ENCODE measurements at regions not wholly inside any gene's neighbourhood (a gene's known extent, or its start where the extent isn't known, plus 50 kb on each side); places are given as distances from the start of the nearest gene placed in this dataset.
"Not testable (repeated sequence)": the region's sequence is repeated elsewhere in the genome, so short reads cannot be mapped to it uniquely, and the experiment has no call there.

- no peaks in the 10 kb centered on the region for H4K20me1 ChIP-seq (ENCODE audit: insufficient read depth, low read depth, low read length)
- no peaks in the 10 kb centered on the region for H3K4me1 ChIP-seq (ENCODE audit: low read length)
- H3K9ac ChIP-seq (ENCODE audit: low read length) = no peak overlapping the region
- 0 out of 2 replicates have a peak, but pooled peaks cover 1% of the 10 kb centered on the region for H3K9me2 ChIP-seq (replicated peaks; ENCODE audit: insufficient read depth, low read length)
- H3K27ac ChIP-seq (ENCODE audit: low read length) = no peak overlapping the region
- H3K79me2 ChIP-seq (ENCODE audit: low read length) = no peaks in the 10 kb centered on the region
- H3K4me3 ChIP-seq (ENCODE audit: low read length) = no peak overlapping the region
- H2AFZ ChIP-seq (ENCODE audit: low read length) = no peak overlapping the region
- H3K36me3 ChIP-seq (ENCODE audit: insufficient read depth, low read length) = no peaks in the 10 kb centered on the region
- H3K4me2 ChIP-seq (ENCODE audit: low read depth, low read length, poor library complexity, severe bottlenecking) = no peak overlapping the region
- H3K27me3 ChIP-seq (ENCODE audit: low read length) = no peaks in the 10 kb centered on the region
- peaks cover under 1% of the 10 kb centered on the region for H3K9me3 ChIP-seq (ENCODE audit: low read length)
- no peak for DNase-seq
Measured at GRCh38 chr5:27466959-27467358, 428.6 kb upstream of the CDH9 start.

GRCh38 chr5:27465140-27465539, 426.8 kb upstream of the CDH9 start:
- H3K4me2 ChIP-seq (ENCODE audit: low read depth, low read length, poor library complexity, severe bottlenecking) = no peak overlapping the region
- no peak overlapping the region for H3K27ac ChIP-seq (ENCODE audit: low read length)
- H3K9me3 ChIP-seq (ENCODE audit: low read length) = peaks cover 4% of the 10 kb centered on the region
- H3K36me3 ChIP-seq (ENCODE audit: insufficient read depth, low read length) = no peaks in the 10 kb centered on the region
- H3K9ac ChIP-seq (ENCODE audit: low read length) = no peak overlapping the region
- no peaks in the 10 kb centered on the region for H3K27me3 ChIP-seq (ENCODE audit: low read length)
- H4K20me1 ChIP-seq (ENCODE audit: insufficient read depth, low read depth, low read length) = no peaks in the 10 kb centered on the region
- no peak overlapping the region for H2AFZ ChIP-seq (ENCODE audit: low read length)
- no peaks in the 10 kb centered on the region for H3K79me2 ChIP-seq (ENCODE audit: low read length)
- DNase-seq = no peak
- 0 out of 2 replicates have a peak, but pooled peaks cover 2% of the 10 kb centered on the region for H3K9me2 ChIP-seq (replicated peaks; ENCODE audit: insufficient read depth, low read length)
- H3K4me1 ChIP-seq (ENCODE audit: low read length) = no peaks in the 10 kb centered on the region
- H3K4me3 ChIP-seq (ENCODE audit: low read length) = no peak overlapping the region

GRCh38 chr5:27463446-27464149, 425.2 kb upstream of the CDH9 start:
- Histone ChIP-seq H3K27ac (ENCODE audit: low read length) (no peak overlapping the region), H3K79me2 (ENCODE audit: low read length) (no peaks in the 10 kb centered on the region), H3K9ac (ENCODE audit: low read length) (no peak overlapping the region)

GRCh38 chr5:27462936-27463335, 424.6 kb upstream of the CDH9 start:
- Histone ChIP-seq H2AFZ (ENCODE audit: low read length) (no peak overlapping the region), H3K4me3 (ENCODE audit: low read length) (no peak overlapping the region), H3K4me2 (ENCODE audit: low read depth, low read length, poor library complexity, severe bottlenecking) (no peak overlapping the region), H3K9ac (ENCODE audit: low read length) (no peak overlapping the region), H3K36me3 (ENCODE audit: insufficient read depth, low read length) (no peaks in the 10 kb centered on the region), H3K27ac (ENCODE audit: low read length) (no peak overlapping the region), H3K9me3 (ENCODE audit: low read length) (peaks cover 4% of the 10 kb centered on the region), H3K27me3 (ENCODE audit: low read length) (no peaks in the 10 kb centered on the region), H3K9me2 (replicated peaks; ENCODE audit: insufficient read depth, low read length) (0 out of 2 replicates have a peak, but pooled peaks cover 2% of the 10 kb centered on the region), H3K4me1 (ENCODE audit: low read length) (no peaks in the 10 kb centered on the region), H3K79me2 (ENCODE audit: low read length) (no peaks in the 10 kb centered on the region), H4K20me1 (ENCODE audit: insufficient read depth, low read depth, low read length) (no peaks in the 10 kb centered on the region)
- no peak for DNase-seq

More at GRCh38 chr5:27463446-27464149, 425.2 kb upstream of the CDH9 start:
- no peak overlapping the region for H2AFZ ChIP-seq (ENCODE audit: low read length)
- no peaks in the 10 kb centered on the region for H3K36me3 ChIP-seq (ENCODE audit: insufficient read depth, low read length)
- no peaks in the 10 kb centered on the region for H4K20me1 ChIP-seq (ENCODE audit: insufficient read depth, low read depth, low read length)
- no peak overlapping the region for H3K4me2 ChIP-seq (ENCODE audit: low read depth, low read length, poor library complexity, severe bottlenecking)
- DNase-seq = no peak
- 0 out of 2 replicates have a peak, but pooled peaks cover 2% of the 10 kb centered on the region for H3K9me2 ChIP-seq (replicated peaks; ENCODE audit: insufficient read depth, low read length)
- no peaks in the 10 kb centered on the region for H3K4me1 ChIP-seq (ENCODE audit: low read length)
- no peaks in the 10 kb centered on the region for H3K27me3 ChIP-seq (ENCODE audit: low read length)
- H3K4me3 ChIP-seq (ENCODE audit: low read length) = no peak overlapping the region
- H3K9me3 ChIP-seq (ENCODE audit: low read length) = peaks cover 4% of the 10 kb centered on the region

GRCh38 chr5:27458287-27458686, 419.9 kb upstream of the CDH9 start:
- H3K27me3 ChIP-seq (ENCODE audit: low read length) = no peaks in the 10 kb centered on the region
- H2AFZ ChIP-seq (ENCODE audit: low read length) = peak overlapping the region; percentile 13; the same call in 1 of the 2 replicates
- no peak overlapping the region for H3K4me3 ChIP-seq (ENCODE audit: low read length)
- H3K4me1 ChIP-seq (ENCODE audit: low read length) = no peaks in the 10 kb centered on the region
- H3K4me2 ChIP-seq (ENCODE audit: low read depth, low read length, poor library complexity, severe bottlenecking) = no peak overlapping the region
- H3K9me3 ChIP-seq (ENCODE audit: low read length) = peaks cover 4% of the 10 kb centered on the region
- no peaks in the 10 kb centered on the region for H3K36me3 ChIP-seq (ENCODE audit: insufficient read depth, low read length)
- no peak for DNase-seq
- no peak overlapping the region for H3K27ac ChIP-seq (ENCODE audit: low read length)
- H4K20me1 ChIP-seq (ENCODE audit: insufficient read depth, low read depth, low read length) = no peaks in the 10 kb centered on the region
- H3K9ac ChIP-seq (ENCODE audit: low read length) = no peak overlapping the region
- H3K9me2 ChIP-seq (replicated peaks; ENCODE audit: insufficient read depth, low read length) = 0 out of 2 replicates have a peak, but pooled peaks cover 2% of the 10 kb centered on the region
- no peaks in the 10 kb centered on the region for H3K79me2 ChIP-seq (ENCODE audit: low read length)

GRCh38 chr5:27451377-27451776, 413.0 kb upstream of the CDH9 start:
- Histone ChIP-seq H3K36me3 (ENCODE audit: insufficient read depth, low read length) (no peaks in the 10 kb centered on the region), H3K79me2 (ENCODE audit: low read length) (no peaks in the 10 kb centered on the region), H3K27ac (ENCODE audit: low read length) (no peak overlapping the region), H3K9ac (ENCODE audit: low read length) (no peak overlapping the region), H3K9me3 (ENCODE audit: low read length) (no peaks in the 10 kb centered on the region; the same call in 1 of the 2 replicates), H3K4me1 (ENCODE audit: low read length) (no peaks in the 10 kb centered on the region), H3K9me2 (replicated peaks; ENCODE audit: insufficient read depth, low read length) (no peaks in the 10 kb centered on the region), H3K27me3 (ENCODE audit: low read length) (no peaks in the 10 kb centered on the region), H2AFZ (ENCODE audit: low read length) (no peak overlapping the region), H3K4me2 (ENCODE audit: low read depth, low read length, poor library complexity, severe bottlenecking) (no peak overlapping the region), H4K20me1 (ENCODE audit: insufficient read depth, low read depth, low read length) (no peaks in the 10 kb centered on the region), H3K4me3 (ENCODE audit: low read length) (no peak overlapping the region)
- no peak for DNase-seq

- Histone ChIP-seq H3K27me3 (ENCODE audit: low read length) (no peaks in the 10 kb centered on the region), H3K9me2 (replicated peaks; ENCODE audit: insufficient read depth, low read length) (no peaks in the 10 kb centered on the region), H2AFZ (ENCODE audit: low read length) (no peak overlapping the region)
Measured at GRCh38 chr5:27450607-27451006, 412.2 kb upstream of the CDH9 start.

GRCh38 chr5:27439383-27439782, 401.0 kb upstream of the CDH9 start:
- H3K9me2 ChIP-seq (replicated peaks; ENCODE audit: insufficient read depth, low read length); H3K4me3 ChIP-seq (ENCODE audit: low read length); H3K4me1 ChIP-seq (ENCODE audit: low read length); H3K9ac ChIP-seq (ENCODE audit: low read length); H3K27ac ChIP-seq (ENCODE audit: low read length); H3K27me3 ChIP-seq (ENCODE audit: low read length); H3K36me3 ChIP-seq (ENCODE audit: insufficient read depth, low read length); H3K9me3 ChIP-seq (ENCODE audit: low read length); DNase-seq; H3K4me2 ChIP-seq (ENCODE audit: low read depth, low read length, poor library complexity, severe bottlenecking); H3K79me2 ChIP-seq (ENCODE audit: low read length); H2AFZ ChIP-seq (ENCODE audit: low read length); H4K20me1 ChIP-seq (ENCODE audit: insufficient read depth, low read depth, low read length): not testable (repeated sequence)

More at GRCh38 chr5:27450607-27451006, 412.2 kb upstream of the CDH9 start:
- Histone ChIP-seq H3K9ac (ENCODE audit: low read length) (no peak overlapping the region), H3K27ac (ENCODE audit: low read length) (no peak overlapping the region), H3K9me3 (ENCODE audit: low read length) (no peaks in the 10 kb centered on the region; the same call in 1 of the 2 replicates), H3K4me2 (ENCODE audit: low read depth, low read length, poor library complexity, severe bottlenecking) (no peak overlapping the region), H3K79me2 (ENCODE audit: low read length) (no peaks in the 10 kb centered on the region), H3K4me3 (ENCODE audit: low read length) (no peak overlapping the region), H3K36me3 (ENCODE audit: insufficient read depth, low read length) (no peaks in the 10 kb centered on the region), H3K4me1 (ENCODE audit: low read length) (no peaks in the 10 kb centered on the region), H4K20me1 (ENCODE audit: insufficient read depth, low read depth, low read length) (no peaks in the 10 kb centered on the region)
- DNase-seq = no peak

Measured in Karpas-422 (cell line).